ENCODE measurements at regions not wholly inside any gene's neighbourhood (a gene's known extent, or its start where the extent isn't known, plus 50 kb on each side); places are given as distances from the start of the nearest gene placed in this dataset.

DNA sequence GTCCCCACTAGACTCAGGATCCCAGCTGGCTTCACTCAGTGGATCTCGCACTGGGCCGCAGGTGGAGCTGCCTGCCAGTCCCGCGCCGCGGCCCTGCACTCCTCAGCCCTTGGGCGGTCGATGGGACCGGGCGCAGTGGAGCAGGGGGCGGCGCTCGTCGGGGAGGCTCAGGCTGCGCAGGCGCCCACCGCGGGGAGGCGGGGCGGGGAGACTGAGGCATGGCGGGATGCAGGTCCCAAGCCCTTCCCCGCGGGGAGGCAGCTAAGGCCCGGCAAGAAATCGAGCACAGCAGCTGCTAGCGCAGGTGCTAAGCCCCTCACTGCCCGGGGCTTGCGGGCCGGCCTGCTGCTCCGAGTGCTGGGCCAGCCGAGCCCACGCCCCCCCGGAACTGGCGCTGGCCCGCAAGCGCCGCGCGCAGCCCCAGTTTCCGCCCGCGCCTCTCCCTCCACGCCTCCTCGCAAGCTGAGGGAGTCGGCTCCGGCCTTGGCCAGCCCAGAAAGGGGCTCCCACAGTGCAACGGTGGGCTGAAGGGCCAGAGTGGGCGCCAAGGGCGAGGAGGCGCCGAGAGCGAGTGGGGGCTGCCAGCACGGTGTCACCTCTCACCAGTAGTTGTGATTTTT is 1038.0 kb downstream of the PCDH19 start:
- intact Hi-C loops (cut with DNase I): no loop called here
- no peaks in the 10 kb centered on the region for H3K36me3 ChIP-seq
- no peaks in the 10 kb centered on the region for H3K4me1 ChIP-seq
- ATAC-seq (no peak), DNase-seq (no peak)
- H3K9me3 ChIP-seq: no peaks in the 10 kb centered on the region
- H3K27me3 ChIP-seq: no peaks in the 10 kb centered on the region
- H3K27ac ChIP-seq: no peak overlapping the region
- TF ChIP-seq, protein P1, sequence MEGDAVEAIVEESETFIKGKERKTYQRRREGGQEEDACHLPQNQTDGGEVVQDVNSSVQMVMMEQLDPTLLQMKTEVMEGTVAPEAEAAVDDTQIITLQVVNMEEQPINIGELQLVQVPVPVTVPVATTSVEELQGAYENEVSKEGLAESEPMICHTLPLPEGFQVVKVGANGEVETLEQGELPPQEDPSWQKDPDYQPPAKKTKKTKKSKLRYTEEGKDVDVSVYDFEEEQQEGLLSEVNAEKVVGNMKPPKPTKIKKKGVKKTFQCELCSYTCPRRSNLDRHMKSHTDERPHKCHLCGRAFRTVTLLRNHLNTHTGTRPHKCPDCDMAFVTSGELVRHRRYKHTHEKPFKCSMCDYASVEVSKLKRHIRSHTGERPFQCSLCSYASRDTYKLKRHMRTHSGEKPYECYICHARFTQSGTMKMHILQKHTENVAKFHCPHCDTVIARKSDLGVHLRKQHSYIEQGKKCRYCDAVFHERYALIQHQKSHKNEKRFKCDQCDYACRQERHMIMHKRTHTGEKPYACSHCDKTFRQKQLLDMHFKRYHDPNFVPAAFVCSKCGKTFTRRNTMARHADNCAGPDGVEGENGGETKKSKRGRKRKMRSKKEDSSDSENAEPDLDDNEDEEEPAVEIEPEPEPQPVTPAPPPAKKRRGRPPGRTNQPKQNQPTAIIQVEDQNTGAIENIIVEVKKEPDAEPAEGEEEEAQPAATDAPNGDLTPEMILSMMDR (IDR thresholded peaks at IDR 0.05): no peak
- H3K4me3 ChIP-seq: no peak overlapping the region

DNA sequence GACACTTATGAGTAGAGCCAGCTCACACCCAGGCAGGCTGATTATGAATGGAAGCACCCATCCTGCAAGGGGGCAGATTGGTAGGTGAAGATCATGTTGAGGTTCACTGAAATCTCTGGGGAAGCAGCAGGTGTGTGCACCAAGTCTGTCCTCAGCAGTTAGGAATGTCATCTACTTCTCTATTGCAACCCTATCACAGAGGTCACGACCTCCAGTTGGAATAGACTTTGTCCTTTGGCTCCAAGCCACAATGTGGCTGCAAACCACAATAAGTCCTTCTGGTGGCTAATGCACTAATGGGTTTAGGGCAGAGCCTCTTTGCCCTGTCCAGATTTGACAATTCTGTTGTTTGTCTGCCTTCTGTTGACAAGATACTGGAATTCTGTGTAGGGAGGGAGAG is 1056.7 kb downstream of the PCDH19 start:
- TF ChIP-seq, protein P1 (IDR thresholded peaks at IDR 0.05): no peak
- Histone ChIP-seq H3K27me3 (no peaks in the 10 kb centered on the region), H3K9me3 (no peaks in the 10 kb centered on the region), H3K4me1 (no peaks in the 10 kb centered on the region), H3K36me3 (no peaks in the 10 kb centered on the region), H3K4me3 (no peak overlapping the region), H3K27ac (no peak overlapping the region)
- no peak for DNase-seq
- no peak for ATAC-seq
- intact Hi-C loops (cut with DNase I): no loop called here

DNA sequence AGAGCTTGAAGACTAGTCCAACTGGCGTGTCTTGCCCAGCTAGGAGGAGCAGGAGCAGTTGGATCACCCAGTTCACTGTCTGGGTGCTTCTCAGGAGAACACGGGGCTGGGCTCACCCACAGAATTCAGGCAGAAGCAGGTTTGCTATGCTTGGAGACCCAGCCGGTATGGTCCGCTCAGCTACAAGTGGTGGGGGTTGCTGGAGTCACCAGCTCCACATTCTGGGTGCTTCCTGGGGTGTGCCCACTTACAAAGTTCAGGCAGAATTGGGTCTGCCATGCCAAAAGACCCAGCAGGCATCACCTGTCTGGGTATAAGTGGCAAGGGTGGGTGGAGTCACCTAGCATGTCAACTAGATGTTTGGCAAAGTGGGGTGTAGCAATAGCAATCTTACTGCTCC is 1061.8 kb downstream of the PCDH19 start:
- TF ChIP-seq, protein P1 (IDR thresholded peaks at IDR 0.05): no peak
- no peak overlapping the region for H3K27ac ChIP-seq
- H3K36me3 ChIP-seq: no peaks in the 10 kb centered on the region
- H3K9me3 ChIP-seq: no peaks in the 10 kb centered on the region
- no peaks in the 10 kb centered on the region for H3K4me1 ChIP-seq
- intact Hi-C loops (cut with DNase I): no loop called here
- no peak overlapping the region for H3K4me3 ChIP-seq
- ATAC-seq (no peak), DNase-seq (no peak)
- H3K27me3 ChIP-seq: no peaks in the 10 kb centered on the region

DNA sequence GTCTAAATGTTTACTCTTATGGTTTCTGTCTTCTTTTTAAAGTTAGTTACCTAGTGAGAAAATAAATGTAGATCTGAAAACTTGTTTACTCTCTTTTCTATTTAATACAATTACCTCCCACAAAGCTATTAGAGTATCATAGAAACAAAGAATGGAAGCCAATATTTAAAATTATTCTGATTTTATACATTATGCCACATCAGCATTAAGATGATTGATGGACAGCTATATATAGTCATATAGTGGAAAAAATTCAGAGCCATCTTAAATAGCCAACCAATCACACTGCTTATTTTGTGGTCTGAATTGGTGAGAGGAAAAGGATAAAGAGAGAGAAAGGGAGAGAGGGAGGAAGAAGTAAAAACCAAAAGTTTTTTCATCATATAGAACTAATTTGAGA is 1101.8 kb downstream of the PCDH19 start:
- TF ChIP-seq, protein P1 (IDR thresholded peaks at IDR 0.05): no peak
- DNase-seq: no peak
- Histone ChIP-seq H3K9me3 (no peaks in the 10 kb centered on the region), H3K4me3 (no peak overlapping the region), H3K4me1 (no peaks in the 10 kb centered on the region), H3K27ac (no peak overlapping the region), H3K27me3 (no peaks in the 10 kb centered on the region), H3K36me3 (no peaks in the 10 kb centered on the region)
- intact Hi-C loops (cut with DNase I): no loop called here
- ATAC-seq: no peak

DNA sequence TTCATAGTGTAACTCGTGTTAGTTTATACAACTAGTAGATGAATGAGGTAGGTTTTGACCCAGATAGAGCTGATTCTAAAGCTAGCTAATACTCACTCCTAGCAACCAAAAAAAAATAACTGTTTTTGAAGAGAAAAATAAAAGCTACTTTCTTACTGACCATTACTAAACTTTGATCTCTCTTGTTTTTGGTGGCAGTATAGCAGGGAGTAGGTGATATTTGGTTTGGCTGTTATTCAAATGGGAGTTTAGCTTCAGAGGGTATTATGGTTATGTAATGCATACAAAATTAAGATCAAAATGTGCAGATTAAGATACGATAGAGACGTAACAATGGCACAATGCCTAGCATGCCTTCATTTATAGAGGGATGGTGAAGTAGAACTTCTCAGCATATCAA is 1104.5 kb downstream of the PCDH19 start:
- Histone ChIP-seq H3K27me3 (no peaks in the 10 kb centered on the region), H3K36me3 (no peaks in the 10 kb centered on the region), H3K9me3 (no peaks in the 10 kb centered on the region), H3K27ac (no peak overlapping the region), H3K4me3 (no peak overlapping the region), H3K4me1 (no peaks in the 10 kb centered on the region)
- intact Hi-C loops (cut with DNase I): no loop called here
- ATAC-seq (no peak), DNase-seq (no peak)
- TF ChIP-seq, protein P1 (IDR thresholded peaks at IDR 0.05): no peak

DNA sequence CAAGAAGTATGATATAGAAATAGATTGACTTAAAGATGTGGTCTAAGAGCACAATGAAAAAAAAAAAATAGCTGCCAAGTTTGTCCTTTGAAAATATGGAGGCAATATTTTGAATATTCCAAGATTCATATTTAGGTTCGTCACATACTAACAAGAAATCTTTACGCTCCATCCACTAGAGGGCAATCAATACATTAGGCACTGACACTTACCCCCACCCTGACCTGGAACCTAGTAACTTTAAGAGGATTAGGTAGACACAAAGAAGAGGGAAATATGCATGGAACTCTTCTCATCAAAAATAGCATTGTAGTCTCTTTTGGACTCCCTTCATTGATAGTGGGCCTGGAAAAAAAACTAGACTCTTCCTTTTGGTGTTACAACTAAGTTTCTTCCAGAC is 1108.1 kb downstream of the PCDH19 start:
- ATAC-seq (no peak), DNase-seq (no peak)
- Histone ChIP-seq H3K27me3 (no peaks in the 10 kb centered on the region), H3K36me3 (no peaks in the 10 kb centered on the region), H3K9me3 (no peaks in the 10 kb centered on the region), H3K4me1 (no peaks in the 10 kb centered on the region), H3K4me3 (no peak overlapping the region), H3K27ac (no peak overlapping the region)
- intact Hi-C loops (cut with DNase I): no loop called here
- TF ChIP-seq, protein P1 (IDR thresholded peaks at IDR 0.05): no peak

Data from upper lobe of right lung (tissue), 1 donor.